ENCODE measurements at regions not wholly inside any gene's neighbourhood (a gene's known extent, or its start where the extent isn't known, plus 50 kb on each side); places are given as distances from the start of the nearest gene placed in this dataset.
A peak's percentile ranks its signal among the peaks of the same experiment; 100 is the strongest.

GRCh38 chr14:38400751-38401150, 144.9 kb upstream of the CLEC14A start:
- POLR2A ChIA-PET (ENCODE audit: unreplicated experiment): no interaction called here
- dilution Hi-C loops (cut with HindIII; ENCODE audit: low sequenced_read_pairs, unreplicated experiment): no loop called here

More at GRCh38 chr14:38400751-38401150, 144.9 kb upstream of the CLEC14A start:
- Histone ChIP-seq H4K20me1 (ENCODE audit: insufficient read depth, low read length) (no peaks in the 10 kb centered on the region), H4K8ac (ENCODE audit: low read depth in 2 of 2, low read length in 2 of 2) (peak overlapping the region in 1 of 2 experiments; percentile 63; a peak in 2 of 4 replicates), H3K18ac (ENCODE audit: low read depth, low read length) (peak overlapping the region; percentile 86), H3K27ac (ENCODE audit: insufficient read depth, low read length) (no peak overlapping the region), H2AK9ac (replicated peaks; ENCODE audit: low read depth, low read length, poor library complexity) (no peak overlapping the region), H3K4me1 (ENCODE audit: control insufficient read depth, insufficient read depth, low read length) (peaks cover 8% of the 10 kb centered on the region), H3K9me1 (ENCODE audit: insufficient read depth, low read length) (peaks cover 3% of the 10 kb centered on the region), H4K5ac (ENCODE audit: low read depth, low read length) (peak overlapping the region; percentile 60; the same call in 1 of the 2 replicates), H3K23ac (ENCODE audit: low read depth, low read length) (no peak overlapping the region), H3K4me2 (ENCODE audit: low read depth, low read length) (no peak overlapping the region), H4K91ac (ENCODE audit: insufficient read depth, low read depth, low read length) (peak overlapping the region; percentile 68), H3K56ac (ENCODE audit: extremely low read depth, insufficient read depth, low read length) (no peak overlapping the region), H3K4me3 (ENCODE audit: insufficient read depth, low read depth, low read length) (no peak overlapping the region), H2BK20ac (ENCODE audit: low read depth, low read length) (peak overlapping the region; percentile 30), H3K9me3 (ENCODE audit: control insufficient read depth, insufficient read depth, low read length) (no peaks in the 10 kb centered on the region), H2BK15ac (ENCODE audit: low read depth, low read length) (peak overlapping the region; percentile 65; the same call in 2 of the 3 replicates), H3K14ac (replicated peaks; ENCODE audit: low read depth, low read length) (peak overlapping the region; percentile 82; the same call in 1 of the 2 replicates), H3K27me3 (ENCODE audit: control insufficient read depth, insufficient read depth, low read length) (no peaks in the 10 kb centered on the region), H3K36me3 (ENCODE audit: control insufficient read depth, insufficient read depth, low read length) (no peaks in the 10 kb centered on the region), H3K4ac (ENCODE audit: low read depth, low read length) (peak overlapping the region; percentile 74), H2BK5ac (ENCODE audit: low read depth, low read length, poor library complexity, severe bottlenecking) (peak overlapping the region; percentile 63), H2BK120ac (ENCODE audit: low read depth, low read length) (peak overlapping the region; percentile 83), H2AFZ (replicated peaks; ENCODE audit: low read length, poor library complexity) (no peak overlapping the region), H3K79me1 (ENCODE audit: low read depth in 1 of 2, low read length in 2 of 2) (peaks cover 0 to 3% of the 10 kb centered on the region in 2 experiments; a peak in 1 of 4 replicates), H2AK5ac (ENCODE audit: low read depth, low read length) (peak overlapping the region; percentile 70; the same call in 1 of the 2 replicates), H3K9ac (ENCODE audit: low read depth, low read length) (no peak overlapping the region)
- no TSS peak for BruUV-seq (replicated peaks)
- WGBS, 2 experiments (ENCODE audit: extremely low coverage in 2 of 2, insufficient read length in 1 of 2): no CpG with 5 or more reads among the region's 3 CpGs
- in situ Hi-C loops (cut with MboI; ENCODE audit: low sequenced_read_pairs) (no loop called here), intact Hi-C loops (cut with micrococcal nuclease) (loop anchor here (5.0 to 10.0 kb wide), 2 partner anchors 148 to 416 kb away; no protein-coding TSS in a partner anchor)
- no peak for ATAC-seq (ENCODE audit: low read depth)
- TF ChIP-seq SMC3 (IDR thresholded peaks at IDR 0.05; ENCODE audit: low read depth, low read length) (no peak), BHLHE40 (IDR thresholded peaks at IDR 0.05; ENCODE audit: low read depth, low read length) (no peak), RCOR1 (IDR thresholded peaks at IDR 0.05; ENCODE audit: insufficient replicate concordance, low read length) (no peak), POLR2A (IDR thresholded peaks at IDR 0.05; ENCODE audit: low read depth, low read length) (no peak), USF2 (IDR thresholded peaks at IDR 0.05; ENCODE audit: low read depth, low read length) (no peak), CEBPB (IDR thresholded peaks at IDR 0.05; ENCODE audit: low read depth, low read length) (no peak), FOS (IDR thresholded peaks at IDR 0.05; ENCODE audit: low read depth, low read length) (no peak), MAZ (IDR thresholded peaks at IDR 0.05; ENCODE audit: borderline replicate concordance, low read depth, low read length) (no peak), MAFK (IDR thresholded peaks at IDR 0.05; ENCODE audit: low read depth, low read length) (no peak), ELK1 (IDR thresholded peaks at IDR 0.05; ENCODE audit: borderline replicate concordance, low read depth, low read length) (no peak), RAD21 (IDR thresholded peaks at IDR 0.05; ENCODE audit: low read length) (no peak)
- CTCF ChIA-PET: no interaction called here
- no peak for DNase-seq
